ENCODE measurements at regions not wholly inside any gene's neighbourhood (a gene's known extent, or its start where the extent isn't known, plus 50 kb on each side); places are given as distances from the start of the nearest gene placed in this dataset.

- TF ChIP-seq CTCF (IDR thresholded peaks at IDR 0.05) (no peak), POLR2A (IDR thresholded peaks at IDR 0.05) (no peak)
Measured at GRCh38 chr18:28712796-28713425, 536.0 kb upstream of the CDH2 start.

All from body of pancreas (tissue), 4 donors.